ENCODE measurements at regions not wholly inside any gene's neighbourhood (a gene's known extent, or its start where the extent isn't known, plus 50 kb on each side); places are given as distances from the start of the nearest gene placed in this dataset.

DNA sequence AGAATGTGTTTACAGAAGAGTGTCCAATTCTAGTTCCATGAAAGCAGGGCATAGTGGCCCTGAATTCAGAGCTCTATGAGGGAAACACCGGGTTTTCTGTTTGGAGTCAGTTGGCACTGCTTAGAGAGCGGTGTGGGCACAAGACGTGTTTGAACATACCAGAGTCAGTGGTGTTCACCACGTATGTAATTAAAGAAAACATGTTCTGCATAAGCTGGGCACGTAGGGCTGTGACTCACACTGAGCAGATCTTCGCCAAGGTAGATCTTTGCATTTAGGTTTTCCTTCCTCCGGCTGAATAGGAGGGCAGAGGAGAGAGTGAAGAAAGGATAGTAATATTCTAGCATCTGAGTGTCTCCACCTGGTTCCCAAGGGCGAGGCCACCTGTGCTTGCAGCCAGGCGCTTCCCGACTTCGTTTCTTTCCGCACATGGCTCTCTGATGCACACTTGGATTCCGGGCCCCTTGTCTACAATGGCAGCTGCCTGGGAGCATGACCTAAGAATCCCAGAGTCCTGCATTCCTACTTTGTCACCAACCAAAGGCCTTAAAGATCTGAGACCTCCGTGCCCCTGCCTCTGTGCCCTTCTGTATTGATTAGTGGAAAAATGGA is 136.2 kb downstream of the ERMARD start (continued):
- TF ChIP-seq, protein P1, sequence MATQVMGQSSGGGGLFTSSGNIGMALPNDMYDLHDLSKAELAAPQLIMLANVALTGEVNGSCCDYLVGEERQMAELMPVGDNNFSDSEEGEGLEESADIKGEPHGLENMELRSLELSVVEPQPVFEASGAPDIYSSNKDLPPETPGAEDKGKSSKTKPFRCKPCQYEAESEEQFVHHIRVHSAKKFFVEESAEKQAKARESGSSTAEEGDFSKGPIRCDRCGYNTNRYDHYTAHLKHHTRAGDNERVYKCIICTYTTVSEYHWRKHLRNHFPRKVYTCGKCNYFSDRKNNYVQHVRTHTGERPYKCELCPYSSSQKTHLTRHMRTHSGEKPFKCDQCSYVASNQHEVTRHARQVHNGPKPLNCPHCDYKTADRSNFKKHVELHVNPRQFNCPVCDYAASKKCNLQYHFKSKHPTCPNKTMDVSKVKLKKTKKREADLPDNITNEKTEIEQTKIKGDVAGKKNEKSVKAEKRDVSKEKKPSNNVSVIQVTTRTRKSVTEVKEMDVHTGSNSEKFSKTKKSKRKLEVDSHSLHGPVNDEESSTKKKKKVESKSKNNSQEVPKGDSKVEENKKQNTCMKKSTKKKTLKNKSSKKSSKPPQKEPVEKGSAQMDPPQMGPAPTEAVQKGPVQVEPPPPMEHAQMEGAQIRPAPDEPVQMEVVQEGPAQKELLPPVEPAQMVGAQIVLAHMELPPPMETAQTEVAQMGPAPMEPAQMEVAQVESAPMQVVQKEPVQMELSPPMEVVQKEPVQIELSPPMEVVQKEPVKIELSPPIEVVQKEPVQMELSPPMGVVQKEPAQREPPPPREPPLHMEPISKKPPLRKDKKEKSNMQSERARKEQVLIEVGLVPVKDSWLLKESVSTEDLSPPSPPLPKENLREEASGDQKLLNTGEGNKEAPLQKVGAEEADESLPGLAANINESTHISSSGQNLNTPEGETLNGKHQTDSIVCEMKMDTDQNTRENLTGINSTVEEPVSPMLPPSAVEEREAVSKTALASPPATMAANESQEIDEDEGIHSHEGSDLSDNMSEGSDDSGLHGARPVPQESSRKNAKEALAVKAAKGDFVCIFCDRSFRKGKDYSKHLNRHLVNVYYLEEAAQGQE (IDR thresholded peaks at IDR 0.05; ENCODE audit: unreplicated experiment): no peak

DNA sequence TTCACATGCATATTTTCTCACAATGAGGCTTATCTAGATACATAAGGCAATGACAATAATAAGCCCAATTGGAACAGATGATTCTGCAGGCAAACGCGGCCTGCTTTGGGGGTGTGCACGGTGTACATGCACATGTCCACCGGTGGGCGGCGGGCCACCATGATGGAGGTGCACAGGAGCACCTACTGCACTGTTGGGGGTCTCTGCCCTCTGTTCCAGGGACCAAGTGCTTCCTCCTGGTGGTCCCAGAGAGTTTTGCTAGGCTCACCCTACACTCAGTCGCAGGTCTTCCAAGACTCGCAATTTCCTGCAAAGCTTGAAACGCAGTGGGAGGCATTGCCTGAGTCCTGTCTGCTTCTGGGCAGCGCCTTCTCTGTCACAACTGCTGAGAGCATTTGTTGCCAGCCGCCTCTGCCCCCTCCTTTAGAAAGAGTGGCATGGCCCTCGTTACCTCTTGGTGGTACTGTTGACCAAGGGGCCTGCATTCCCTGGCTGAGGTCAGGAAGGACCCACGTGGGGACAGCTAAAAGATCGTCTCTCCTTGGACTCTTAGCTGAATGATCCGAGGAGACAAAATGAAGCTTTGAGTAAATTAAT is 135.3 kb downstream of the ERMARD start:
- Mint-ChIP-seq H3K27me3 (ENCODE audit: insufficient read depth, low read depth, poor library complexity) (peaks cover 10% of the 10 kb centered on the region), H3K27ac (no peak overlapping the region), H3K4me3 (no peak overlapping the region), H3K4me1 (no peaks in the 10 kb centered on the region), H3K9me3 (peaks cover 7% of the 10 kb centered on the region), H3K36me3 (ENCODE audit: low read depth) (peaks cover 6% of the 10 kb centered on the region; the same call in 1 of the 3 replicates)
- TF ChIP-seq EZH2phosphoT487 (IDR thresholded peaks at IDR 0.05; ENCODE audit: unreplicated experiment): no peak
- no peak for TF ChIP-seq JUNB (IDR thresholded peaks at IDR 0.05; ENCODE audit: unreplicated experiment)
- TF ChIP-seq, protein P2, sequence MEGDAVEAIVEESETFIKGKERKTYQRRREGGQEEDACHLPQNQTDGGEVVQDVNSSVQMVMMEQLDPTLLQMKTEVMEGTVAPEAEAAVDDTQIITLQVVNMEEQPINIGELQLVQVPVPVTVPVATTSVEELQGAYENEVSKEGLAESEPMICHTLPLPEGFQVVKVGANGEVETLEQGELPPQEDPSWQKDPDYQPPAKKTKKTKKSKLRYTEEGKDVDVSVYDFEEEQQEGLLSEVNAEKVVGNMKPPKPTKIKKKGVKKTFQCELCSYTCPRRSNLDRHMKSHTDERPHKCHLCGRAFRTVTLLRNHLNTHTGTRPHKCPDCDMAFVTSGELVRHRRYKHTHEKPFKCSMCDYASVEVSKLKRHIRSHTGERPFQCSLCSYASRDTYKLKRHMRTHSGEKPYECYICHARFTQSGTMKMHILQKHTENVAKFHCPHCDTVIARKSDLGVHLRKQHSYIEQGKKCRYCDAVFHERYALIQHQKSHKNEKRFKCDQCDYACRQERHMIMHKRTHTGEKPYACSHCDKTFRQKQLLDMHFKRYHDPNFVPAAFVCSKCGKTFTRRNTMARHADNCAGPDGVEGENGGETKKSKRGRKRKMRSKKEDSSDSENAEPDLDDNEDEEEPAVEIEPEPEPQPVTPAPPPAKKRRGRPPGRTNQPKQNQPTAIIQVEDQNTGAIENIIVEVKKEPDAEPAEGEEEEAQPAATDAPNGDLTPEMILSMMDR (conservative IDR thresholded peaks at IDR 0.05; ENCODE audit: low read depth in 2 of 2): peak in 1 of 2 experiments; percentile 13; a peak in 1 of 4 replicates
- no peak for TF ChIP-seq NANOG (IDR thresholded peaks at IDR 0.05; ENCODE audit: borderline replicate concordance)
- Histone ChIP-seq H3K79me2 (replicated peaks; ENCODE audit: insufficient read depth) (no peaks in the 10 kb centered on the region), H3K27me3 (ENCODE audit: insufficient read depth) (no peaks in the 10 kb centered on the region), H3K4me3 (no peak overlapping the region), H4K20me1 (replicated peaks; ENCODE audit: insufficient read depth) (no peaks in the 10 kb centered on the region), H3K4me1 (ENCODE audit: insufficient read depth) (no peaks in the 10 kb centered on the region), H3K9me2 (ENCODE audit: insufficient read depth) (no peaks in the 10 kb centered on the region), H3F3A (replicated peaks; ENCODE audit: low read depth) (no peaks in the 10 kb centered on the region), H3K36me3 (ENCODE audit: insufficient read depth) (no peaks in the 10 kb centered on the region), H3K27ac (ENCODE audit: low read depth) (no peak overlapping the region), H2AFZ (no peak overlapping the region), H3K4me2 (no peak overlapping the region)
- ATAC-seq: no peak
- no peak for DNase-seq (ENCODE audit: low spot score)

DNA sequence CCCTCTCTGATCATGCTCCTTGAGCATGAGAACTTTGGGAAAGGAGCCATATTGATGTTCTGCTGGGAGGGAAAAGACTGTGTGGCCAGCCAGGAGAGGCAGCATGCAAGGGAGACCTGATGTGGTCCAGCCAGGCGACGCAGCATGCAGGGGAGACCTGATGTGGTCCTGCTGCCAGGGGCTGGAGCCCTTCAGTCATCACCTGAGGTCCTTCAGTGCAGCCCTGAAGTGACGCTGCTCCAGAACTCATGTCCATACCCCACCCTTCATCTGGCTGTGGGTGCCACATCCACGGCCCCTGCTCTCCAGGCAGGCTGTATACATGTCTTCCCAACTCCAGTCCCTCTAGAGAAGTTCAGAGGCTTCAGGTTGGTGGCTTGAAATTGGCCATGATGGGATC is 134.4 kb downstream of the ERMARD start:
- Histone ChIP-seq H3K4me2 (no peak overlapping the region), H4K20me1 (replicated peaks; ENCODE audit: insufficient read depth) (no peaks in the 10 kb centered on the region), H3K36me3 (ENCODE audit: insufficient read depth) (no peaks in the 10 kb centered on the region), H3K4me1 (ENCODE audit: insufficient read depth) (no peaks in the 10 kb centered on the region), H3K27me3 (ENCODE audit: insufficient read depth) (no peaks in the 10 kb centered on the region), H3K9me2 (ENCODE audit: insufficient read depth) (no peaks in the 10 kb centered on the region), H3K4me3 (no peak overlapping the region), H3K27ac (ENCODE audit: low read depth) (no peak overlapping the region), H3F3A (replicated peaks; ENCODE audit: low read depth) (no peaks in the 10 kb centered on the region), H3K79me2 (replicated peaks; ENCODE audit: insufficient read depth) (no peaks in the 10 kb centered on the region), H2AFZ (no peak overlapping the region)
- Mint-ChIP-seq H3K27me3 (ENCODE audit: insufficient read depth, low read depth, poor library complexity) (peaks cover 9% of the 10 kb centered on the region), H3K36me3 (ENCODE audit: low read depth) (peaks cover 3% of the 10 kb centered on the region; the same call in 1 of the 3 replicates), H3K4me1 (no peaks in the 10 kb centered on the region), H3K27ac (no peak overlapping the region), H3K4me3 (no peak overlapping the region), H3K9me3 (peaks cover 4% of the 10 kb centered on the region)
- no peak for ATAC-seq
- DNase-seq (ENCODE audit: low spot score): no peak
- TF ChIP-seq ZNF331 (CRISPR knock-in tag; IDR thresholded peaks at IDR 0.05; ENCODE audit: low read depth): no peak
- TF ChIP-seq, protein P1 (IDR thresholded peaks at IDR 0.05; ENCODE audit: unreplicated experiment): no peak
- TF ChIP-seq EZH2phosphoT487 (IDR thresholded peaks at IDR 0.05; ENCODE audit: unreplicated experiment): no peak
- no peak for TF ChIP-seq ETS1 (IDR thresholded peaks at IDR 0.05)
- no peak for TF ChIP-seq CREB1 (CRISPR knock-in tag; IDR thresholded peaks at IDR 0.05; ENCODE audit: low read depth)
- TF ChIP-seq STAT1 (IDR thresholded peaks at IDR 0.05; ENCODE audit: unreplicated experiment): no peak
- TF ChIP-seq EZH2 (IDR thresholded peaks at IDR 0.05; ENCODE audit: low read depth, unreplicated experiment): no peak

Data from GM23338 (cell line).